ENCODE measurements at regions not wholly inside any gene's neighbourhood (a gene's known extent, or its start where the extent isn't known, plus 50 kb on each side); places are given as distances from the start of the nearest gene placed in this dataset.

GRCh38 chrX:22944945-22945344 is 54.8 kb upstream of the DDX53 start:
- H3K4me3 ChIP-seq (ENCODE audit: low read depth in 1 of 2, low read length in 2 of 2), result no peak overlapping the region
- H3K4me1 ChIP-seq (ENCODE audit: control insufficient read depth in 1 of 2, insufficient read depth in 2 of 2, low read length in 2 of 2), result no peaks in the 10 kb centered on the region
- no peak overlapping the region for H3K27ac ChIP-seq (ENCODE audit: low read length)
- H3K27me3 ChIP-seq (ENCODE audit: low read depth, low read length), result no peaks in the 10 kb centered on the region
- no peaks in the 10 kb centered on the region for H3K36me3 ChIP-seq (ENCODE audit: control insufficient read depth in 1 of 2, insufficient read depth in 2 of 2, low read length in 2 of 2)
- no peaks in the 10 kb centered on the region for H3K9me3 ChIP-seq (ENCODE audit: control insufficient read depth in 1 of 2, low read length in 2 of 2)

All from muscle layer of duodenum (tissue), 2 donors.